Activated CD8-positive, alpha-beta T cell treated with anti-CD3 and anti-CD28 coated beads, Interleukin-2, amount 10 ng/mL, durations not matched to agents 7 days and 5 days (primary cell): ENCODE measurements at regions not wholly inside any gene's neighbourhood (a gene's known extent, or its start where the extent isn't known, plus 50 kb on each side); places are given as distances from the start of the nearest gene placed in this dataset.

Source experiments
- ATAC-seq: fragments of 150-1000 bp; cut with Tn5 transposase; one replicate; pipeline ENCODE4 v1.10.0; 2021; ENCODE audit warnings: moderate library complexity
- CTCF ChIA-PET: fragments of 350-600 bp; sonication (Branson Sonifier 250); formaldehyde crosslinking; loops from one replicate; lab custom pipeline; 2021; ENCODE audit warnings: antibody characterized with exemption; lab: Charles Lee
- POLR2A ChIA-PET: fragments of 350-600 bp; sonication (Branson Sonifier 250); formaldehyde crosslinking; loops from one replicate; lab custom pipeline; 2021; ENCODE audit warnings: antibody characterized with exemption; lab: Charles Lee
- DNase-seq: peaks from one replicate; pipeline ENCODE4 v3.0.0-alpha.2; 2020
- H3K27ac Mint-ChIP-seq: one replicate; pipeline ENCODE4 v1.8.0; 2021; ENCODE audit warnings: mild to moderate bottlenecking, mixed read lengths
- H3K27me3 Mint-ChIP-seq: one replicate; pipeline ENCODE4 v1.8.0; 2021; ENCODE audit warnings: low read depth, mixed read lengths
- H3K36me3 Mint-ChIP-seq: one replicate; pipeline ENCODE4 v1.8.0; 2021; ENCODE audit warnings: low read depth, mixed read lengths
- H3K4me1 Mint-ChIP-seq: one replicate; pipeline ENCODE4 v1.8.0; 2021; ENCODE audit warnings: low read depth, mixed read lengths
- H3K4me3 Mint-ChIP-seq: one replicate; pipeline ENCODE4 v1.8.0; 2021; ENCODE audit warnings: mild to moderate bottlenecking, mixed read lengths
- H3K9me3 Mint-ChIP-seq: one replicate; pipeline ENCODE4 v1.8.0; 2022; ENCODE audit warnings: mixed read lengths; ENCODE audit not compliant: insufficient read depth

DNA sequence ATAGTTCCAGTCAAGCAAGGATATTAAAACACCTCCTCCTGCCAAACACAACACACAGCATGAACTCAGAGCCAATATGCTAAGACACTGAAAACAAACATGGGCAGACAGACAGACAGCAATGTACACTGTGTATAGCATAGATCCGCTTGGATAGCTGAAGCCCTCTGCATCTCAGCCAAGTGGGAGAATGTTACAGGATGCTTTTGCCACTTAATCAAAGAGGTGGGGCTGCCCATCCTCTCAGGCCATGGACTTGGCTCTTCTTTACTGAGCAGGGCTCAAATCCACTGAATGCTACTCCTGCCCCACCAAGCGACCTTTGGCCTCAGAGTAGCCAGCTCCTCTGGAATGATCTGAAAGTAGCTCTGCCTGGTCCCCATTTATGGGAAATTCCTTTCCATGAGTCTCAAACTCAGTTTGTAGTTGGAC is 64.7 kb upstream of the NGF start:
- Mint-ChIP-seq H3K27me3 (no peaks in the 10 kb centered on the region), H3K27ac (no peak overlapping the region), H3K4me1 (no peaks in the 10 kb centered on the region), H3K9me3 (no peaks in the 10 kb centered on the region), H3K4me3 (no peak overlapping the region), H3K36me3 (no peaks in the 10 kb centered on the region)
- POLR2A ChIA-PET = no interaction called here
- CTCF ChIA-PET = no interaction called here
- DNase-seq (no peak), ATAC-seq (no peak)

DNA sequence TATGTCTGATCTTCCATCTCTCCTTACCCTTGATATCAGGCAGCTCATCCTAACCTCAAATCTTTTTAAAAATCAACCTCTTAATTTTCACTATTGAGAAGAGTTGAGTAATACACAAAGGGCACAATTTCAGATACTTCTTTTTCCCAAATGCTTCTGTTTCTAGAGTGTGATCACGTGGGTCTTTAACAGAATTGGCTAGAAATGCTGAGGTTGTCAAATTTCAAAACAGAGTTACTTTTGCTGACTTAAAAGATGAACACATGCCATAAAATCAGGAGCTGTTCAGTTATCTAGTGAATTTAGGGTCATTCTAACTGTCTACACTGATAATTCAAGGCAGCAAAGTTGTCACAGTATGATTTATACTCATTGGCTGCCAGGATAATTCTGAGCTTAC is 63.6 kb upstream of the NGF start:
- DNase-seq (no peak), ATAC-seq (no peak)
- Mint-ChIP-seq H3K4me3 (no peak overlapping the region), H3K4me1 (no peaks in the 10 kb centered on the region), H3K27me3 (no peaks in the 10 kb centered on the region), H3K9me3 (no peaks in the 10 kb centered on the region), H3K36me3 (no peaks in the 10 kb centered on the region), H3K27ac (no peak overlapping the region)
- POLR2A ChIA-PET = no interaction called here
- CTCF ChIA-PET = no interaction called here

- Mint-ChIP-seq H3K27me3 (no peaks in the 10 kb centered on the region), H3K4me1 (no peaks in the 10 kb centered on the region), H3K4me3 (no peak overlapping the region), H3K9me3 (no peaks in the 10 kb centered on the region), H3K36me3 (no peaks in the 10 kb centered on the region), H3K27ac (no peak overlapping the region)
- POLR2A ChIA-PET = no interaction called here
- DNase-seq (no peak), ATAC-seq (no peak)
- CTCF ChIA-PET = no interaction called here
These were observed 62.8 kb upstream of the NGF start for GRCh38 chr1:115400891-115401290.

DNA sequence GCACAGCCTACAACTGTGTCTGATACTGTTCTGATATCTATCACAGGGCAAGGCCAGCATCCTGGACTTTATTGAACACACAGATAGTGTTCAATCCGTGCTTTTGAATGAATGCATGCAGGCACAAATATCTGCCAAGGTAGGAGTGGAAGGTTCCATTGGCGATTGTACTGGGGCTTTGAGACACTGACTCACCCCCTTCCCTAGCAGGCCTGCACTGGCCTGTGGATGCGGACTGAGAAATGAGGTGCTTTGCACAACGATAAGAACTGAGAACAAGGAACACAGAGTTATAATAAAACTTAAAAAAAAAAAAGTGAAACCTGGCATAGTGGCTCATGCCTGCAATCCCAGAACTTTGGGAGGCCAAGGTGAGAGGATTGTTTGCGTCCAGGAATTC is 62.4 kb upstream of the NGF start:
- Mint-ChIP-seq H3K27ac (no peak overlapping the region), H3K27me3 (no peaks in the 10 kb centered on the region), H3K4me1 (no peaks in the 10 kb centered on the region), H3K4me3 (no peak overlapping the region), H3K9me3 (no peaks in the 10 kb centered on the region), H3K36me3 (no peaks in the 10 kb centered on the region)
- ChIA-PET CTCF (no interaction called here), POLR2A (no interaction called here)
- DNase-seq = no peak
- ATAC-seq = no peak

DNA sequence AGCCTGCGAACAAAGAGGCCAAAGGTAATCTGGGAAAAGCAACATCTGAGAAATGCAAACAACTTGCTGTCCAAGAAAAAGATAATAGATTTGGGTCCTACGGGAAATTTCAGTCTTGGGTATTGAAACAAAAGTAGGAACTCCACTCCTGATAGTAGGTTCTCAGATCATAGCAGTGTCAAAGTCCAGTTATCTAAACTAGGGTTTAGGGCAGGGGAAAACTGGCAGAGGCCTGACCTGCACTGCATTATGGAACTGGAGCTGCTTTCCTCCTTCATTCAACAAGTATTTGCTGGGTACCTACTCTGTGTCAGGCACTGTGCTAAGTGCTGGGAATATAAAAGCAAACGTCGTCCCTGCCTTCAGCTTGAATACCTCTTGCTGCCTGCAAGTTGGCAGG is 60.7 kb upstream of the NGF start:
- POLR2A ChIA-PET = no interaction called here
- no peaks in the 10 kb centered on the region for H3K36me3 Mint-ChIP-seq
- DNase-seq (no peak), ATAC-seq (no peak)
- H3K27me3 Mint-ChIP-seq = no peaks in the 10 kb centered on the region
- CTCF ChIA-PET = no interaction called here
- H3K9me3 Mint-ChIP-seq = no peaks in the 10 kb centered on the region
- H3K4me3 Mint-ChIP-seq = no peak overlapping the region
- H3K27ac Mint-ChIP-seq = no peak overlapping the region
- H3K4me1 Mint-ChIP-seq = no peaks in the 10 kb centered on the region
